GM12878 (cell line): ENCODE measurements at regions not wholly inside any gene's neighbourhood (a gene's known extent, or its start where the extent isn't known, plus 50 kb on each side); places are given as distances from the start of the nearest gene placed in this dataset.
"Not testable (repeated sequence)": the region's sequence is repeated elsewhere in the genome, so short reads cannot be mapped to it uniquely, and the experiment has no call there.

ENCODE experiments used
- ATAC-seq: fragments of 200-7000 bp; cut with Tn5 transposase; 3 replicates; pipeline ENCODE4 v1.9.1; 2020; ENCODE audit warnings: mild to moderate bottlenecking, moderate library complexity
- BruUV-seq: library from RNA; stranded (reverse); fragments of 400-500 nt; replicated peaks from 2 replicates; lab custom pipeline; 2021; lab: Mats Ljungman, UMichigan
- CTCF ChIA-PET: fragments of 300-600 bp; sonication (Branson Sonifier 250); formaldehyde crosslinking; extraction: SDS; loops from one replicate; lab custom pipeline; 2021; ENCODE audit warnings: inconsistent platforms; lab: Yijun Ruan, JAX
- POLR2A ChIA-PET: fragments of 350-600 bp; formaldehyde crosslinking; extraction: SDS; loops from one replicate; lab custom pipeline; 2021; ENCODE audit warnings: inconsistent platforms; lab: Charles Lee
- RAD21 ChIA-PET: fragments of 300-600 bp; sonication (Branson Sonifier 250); formaldehyde crosslinking; loops from one replicate; lab custom pipeline; 2023; ENCODE audit warnings: antibody characterized with exemption; ENCODE audit not compliant: unreplicated experiment; lab: Charles Lee
- SMC1A ChIA-PET: fragments of 300-600 bp; sonication (Branson Sonifier 250); formaldehyde crosslinking; loops from one replicate; lab custom pipeline; 2023; ENCODE audit not compliant: unreplicated experiment, uncharacterized antibody; lab: Charles Lee
- DNase-seq: peaks from one replicate; pipeline ENCODE4 v3.0.0-alpha.2; 2011; ENCODE audit warnings: low read depth, low spot score
- FAIRE-seq: peaks from 3 replicates; lab custom pipeline; 2011; peaks lifted over from hg19 to GRCh38; lab: Jason Lieb, UNC
- H2AFZ ChIP-seq: 2 replicates; pipeline ENCODE4 v1.6.0; 2011; ENCODE audit warnings: low read depth, low read length, control low read depth; ENCODE audit not compliant: control insufficient read depth
- H3K27ac ChIP-seq: 2 replicates; pipeline ENCODE4 v1.5.1; 2011; ENCODE audit warnings: control low read depth; ENCODE audit not compliant: control insufficient read depth, insufficient read depth
- H3K27me3 ChIP-seq, 2 experiments: replicated peaks in 1 of 2; 2 replicates each; pipeline versions ENCODE4 v1.6.0 to v1.6.1; 2011; ENCODE audit warnings: low read length in 1 of 2; ENCODE audit not compliant: control insufficient read depth in 2 of 2, insufficient read depth in 2 of 2
- H3K36me3 ChIP-seq, 2 experiments: 2 replicates each; pipeline ENCODE4 v1.5.1; 2011; ENCODE audit warnings: low read length in 1 of 2; ENCODE audit not compliant: control insufficient read depth in 2 of 2, insufficient read depth in 2 of 2
- H3K4me1 ChIP-seq: 2 replicates; pipeline ENCODE4 v1.6.1; 2011; ENCODE audit warnings: mild to moderate bottlenecking, low read length, moderate library complexity, mixed read lengths; ENCODE audit not compliant: control insufficient read depth, insufficient read depth
- H3K4me2 ChIP-seq: 2 replicates; pipeline ENCODE4 v1.6.0; 2011; ENCODE audit warnings: control low read depth; ENCODE audit not compliant: control insufficient read depth, insufficient read depth
- H3K4me3 ChIP-seq: fragments of 200-600 bp; sonication (generic); 2 replicates; pipeline ENCODE4 v1.5.1; 2016
- H3K79me2 ChIP-seq: 2 replicates; pipeline ENCODE4 v1.6.0; 2011; ENCODE audit warnings: low read length; ENCODE audit not compliant: control insufficient read depth, insufficient read depth
- H3K9ac ChIP-seq: 2 replicates; pipeline ENCODE4 v1.8.0; 2011; ENCODE audit warnings: low read length, control low read depth, mixed read lengths; ENCODE audit not compliant: control insufficient read depth, insufficient read depth
- H3K9me3 ChIP-seq: replicated peaks from 3 replicates; pipeline ENCODE4 v1.5.1; 2011; ENCODE audit warnings: mild to moderate bottlenecking, low read length; ENCODE audit not compliant: control insufficient read depth, insufficient read depth
- H4K20me1 ChIP-seq: 2 replicates; pipeline ENCODE4 v1.6.0; 2011; ENCODE audit not compliant: control insufficient read depth, insufficient read depth
- CHD4 ChIP-seq: fragments of 200-600 bp; sonication (generic); IDR thresholded peaks from 2 replicates; pipeline ENCODE4 v1.6.1; 2016; ENCODE audit warnings: mild to moderate bottlenecking
- KLF5 ChIP-seq: fragments of 450-650 bp; IDR thresholded peaks from 2 replicates; pipeline ENCODE4 v1.6.1; 2014; ENCODE audit warnings: mild to moderate bottlenecking; ENCODE audit not compliant: partially characterized antibody
- PAX5 ChIP-seq: IDR thresholded peaks from 2 replicates; pipeline ENCODE4 v1.6.1; 2011; ENCODE audit warnings: low read depth, low read length, borderline replicate concordance
- PML ChIP-seq: IDR thresholded peaks from 2 replicates; pipeline ENCODE4 v1.6.1; 2012; ENCODE audit warnings: low read length, inconsistent platforms
- REST ChIP-seq: IDR thresholded peaks from 2 replicates; pipeline ENCODE4 v1.6.1; 2012; ENCODE audit warnings: mild to moderate bottlenecking, low read depth, low read length
- WGBS: methylation state at CpG from one replicate; pipeline ENCODE4 v1.1.6; 2016; ENCODE audit warnings: low lambda C conversion rate; ENCODE audit not compliant: insufficient replicate concordance, insufficient coverage; ENCODE audit errors: missing lambda C conversion rate; 5-methylcytosine and 5-hydroxymethylcytosine counted together
- in situ Hi-C: fragments of 300-500 bp; cut with MboI; formaldehyde crosslinking; loops from 9 replicates; pipeline ENCODE4 v1.14.3; 2018; ENCODE audit warnings: mixed read lengths
- intact Hi-C: fragments of 100-400 bp; cut with micrococcal nuclease; formaldehyde crosslinking; loops from one replicate; pipeline ENCODE4 v1.14.2; 2022; ENCODE audit not compliant: unreplicated experiment

GRCh38 chr4:54999003-54999402, 126.4 kb downstream of the KDR start:
- Histone ChIP-seq H3K9me3 (no peaks in the 10 kb centered on the region), H3K27me3 (no peaks in the 10 kb centered on the region), H3K4me1 (no peaks in the 10 kb centered on the region), H3K4me3 (no peak overlapping the region), H3K4me2 (no peak overlapping the region), H3K36me3 (no peaks in the 10 kb centered on the region), H2AFZ (no peak overlapping the region), H4K20me1 (no peaks in the 10 kb centered on the region), H3K27ac (no peak overlapping the region), H3K79me2 (no peaks in the 10 kb centered on the region), H3K9ac (no peak overlapping the region)
- POLR2A ChIA-PET = no interaction called here
- no peak for ATAC-seq
- no peak for TF ChIP-seq PAX5
- no peak for TF ChIP-seq CHD4
- TF ChIP-seq REST = no peak
- no peak for TF ChIP-seq KLF5
- TF ChIP-seq PML = no peak
- RAD21 ChIA-PET = no interaction called here
- in situ Hi-C loops = no loop called here
- no TSS peak for BruUV-seq
- SMC1A ChIA-PET = no interaction called here
- no peak for FAIRE-seq
- intact Hi-C loops = no loop called here
- no peak for DNase-seq
- CTCF ChIA-PET = interaction anchor here (1.3 kb wide), 1 partner anchor 10 kb away, joined by 4 read pairs; no protein-coding TSS in a partner anchor

- H4K20me1 ChIP-seq, H3K4me3 ChIP-seq, H3K4me1 ChIP-seq, H3K79me2 ChIP-seq, POLR2A ChIA-PET, H3K9me3 ChIP-seq, H3K9ac ChIP-seq, RAD21 ChIA-PET, H2AFZ ChIP-seq, CTCF ChIA-PET, in situ Hi-C loops, SMC1A ChIA-PET, BruUV-seq, H3K27ac ChIP-seq, H3K27me3 ChIP-seq, ATAC-seq, H3K4me2 ChIP-seq, intact Hi-C loops, H3K36me3 ChIP-seq, DNase-seq, FAIRE-seq: not testable (repeated sequence)
- WGBS = 46% methylated on average over 28 of the region's 28 CpGs
Observed at GRCh38 chr4:54993473-54994026, 131.8 kb downstream of the KDR start.
